ENCODE measurements at regions not wholly inside any gene's neighbourhood (a gene's known extent, or its start where the extent isn't known, plus 50 kb on each side); places are given as distances from the start of the nearest gene placed in this dataset.

- no peak for TF ChIP-seq CTCF (IDR thresholded peaks at IDR 0.05 in 8 of 11, conservative IDR thresholded peaks at IDR 0.05 in 3 of 11)
- no peak for TF ChIP-seq POLR2AphosphoS5 (IDR thresholded peaks at IDR 0.05)
Measured at GRCh38 chr12:25784669-25785068, 173.8 kb upstream of the RASSF8 start.

Measured in spleen (tissue), 7 donors.